ENCODE measurements at regions not wholly inside any gene's neighbourhood (a gene's known extent, or its start where the extent isn't known, plus 50 kb on each side); places are given as distances from the start of the nearest gene placed in this dataset.
"Not testable (repeated sequence)": the region's sequence is repeated elsewhere in the genome, so short reads cannot be mapped to it uniquely, and the experiment has no call there.

DNA sequence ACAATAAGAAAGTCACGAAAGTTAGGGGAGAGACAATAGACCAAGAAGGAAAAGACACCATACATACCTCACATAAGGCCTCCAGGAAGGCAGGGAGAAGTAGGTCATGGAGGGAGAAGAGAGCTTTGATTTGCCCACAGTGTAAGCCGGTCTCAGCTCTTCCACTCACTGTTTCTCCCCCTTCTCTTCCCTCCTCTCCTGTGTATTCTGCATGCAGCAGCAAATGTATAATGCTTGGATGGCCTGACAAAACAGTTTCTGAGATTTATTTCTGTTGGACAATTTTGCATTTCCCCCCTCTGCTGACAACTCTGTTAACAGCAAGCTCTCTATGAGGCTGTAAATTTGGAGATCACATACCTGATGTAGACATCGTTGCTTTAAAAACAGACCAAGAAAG is 318.9 kb downstream of the OMA1 start:
- Histone ChIP-seq H3K27ac (no peak overlapping the region), H3K27me3 (no peaks in the 10 kb centered on the region), H3K9me3 (no peaks in the 10 kb centered on the region), H3K36me3 (no peaks in the 10 kb centered on the region), H3K4me3 (no peak overlapping the region), H3K4me1 (no peaks in the 10 kb centered on the region)
- no peak for TF ChIP-seq EP300 (IDR thresholded peaks at IDR 0.05)
- TF ChIP-seq POLR2AphosphoS5 (IDR thresholded peaks at IDR 0.05): no peak
- no peak for TF ChIP-seq CTCF (IDR thresholded peaks at IDR 0.05)
- no peak for TF ChIP-seq POLR2A (IDR thresholded peaks at IDR 0.05)
- WGBS, 2 donors (ENCODE audit: low coverage in 1 of 2): 68 to 100% methylated on average over 2 to 3 of the region's 3 CpGs
- ATAC-seq: no peak

- H3K4me3 ChIP-seq: no peak overlapping the region
- no peak for ATAC-seq
- no peaks in the 10 kb centered on the region for H3K36me3 ChIP-seq
- TF ChIP-seq POLR2A (IDR thresholded peaks at IDR 0.05) (no peak), EP300 (IDR thresholded peaks at IDR 0.05) (no peak), CTCF (IDR thresholded peaks at IDR 0.05) (no peak), POLR2AphosphoS5 (IDR thresholded peaks at IDR 0.05) (no peak)
- 73% methylated on average over 3 to 4 of the region's 4 CpGs for WGBS, 2 donors (ENCODE audit: low coverage in 1 of 2)
- no peaks in the 10 kb centered on the region for H3K9me3 ChIP-seq
- H3K27me3 ChIP-seq: no peaks in the 10 kb centered on the region
- H3K4me1 ChIP-seq: no peaks in the 10 kb centered on the region
- no peak overlapping the region for H3K27ac ChIP-seq
These were observed 323.0 kb downstream of the OMA1 start for GRCh38 chr1:58223522-58223921.

- Histone ChIP-seq H3K36me3 (no peaks in the 10 kb centered on the region), H3K9me3 (no peaks in the 10 kb centered on the region), H3K4me3 (no peak overlapping the region), H3K27me3 (no peaks in the 10 kb centered on the region), H3K27ac (no peak overlapping the region), H3K4me1 (no peaks in the 10 kb centered on the region)
- 63 to 75% methylated on average over 2 to 3 of the region's 4 CpGs for WGBS, 2 donors (ENCODE audit: low coverage in 1 of 2)
- no peak for ATAC-seq
- TF ChIP-seq EP300 (IDR thresholded peaks at IDR 0.05) (no peak), CTCF (IDR thresholded peaks at IDR 0.05) (no peak), POLR2AphosphoS5 (IDR thresholded peaks at IDR 0.05) (no peak), POLR2A (IDR thresholded peaks at IDR 0.05) (no peak)
These were observed 325.6 kb downstream of the OMA1 start for GRCh38 chr1:58220836-58221472.

DNA sequence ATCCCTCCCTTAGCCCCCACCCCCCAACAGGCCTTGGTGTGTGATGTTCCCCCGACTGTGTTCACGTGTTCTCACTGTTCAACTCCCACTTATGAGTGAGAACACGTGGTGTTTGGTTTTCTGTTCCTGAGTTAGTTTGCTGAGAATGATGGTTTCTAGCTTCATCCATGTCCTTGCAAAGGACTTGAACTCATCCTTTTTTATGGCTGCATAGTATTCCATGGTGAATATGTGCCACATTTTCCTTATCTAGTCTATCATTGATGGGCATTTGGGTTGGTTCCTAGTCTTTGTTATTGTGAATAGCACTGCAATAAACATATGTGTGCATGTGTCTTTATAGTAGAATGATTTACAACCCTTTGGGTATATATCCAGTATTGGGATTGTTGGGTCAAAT is 330.4 kb downstream of the OMA1 start:
- WGBS, 2 donors (ENCODE audit: low coverage in 1 of 2): 100% methylated on average over 2 of the region's 3 CpGs; no CpG with 5 or more reads in 1 of the 2 donors
- H3K36me3 ChIP-seq, H3K4me3 ChIP-seq, H3K27ac ChIP-seq, H3K27me3 ChIP-seq, ATAC-seq, H3K4me1 ChIP-seq, H3K9me3 ChIP-seq: not testable (repeated sequence)

GRCh38 chr1:58214674-58215073 is 331.9 kb downstream of the OMA1 start:
- WGBS, 2 donors (ENCODE audit: low coverage in 1 of 2): 100% methylated on average over 1 of the region's 1 CpG; no CpG with 5 or more reads in 1 of the 2 donors
- TF ChIP-seq POLR2A (IDR thresholded peaks at IDR 0.05) (no peak), POLR2AphosphoS5 (IDR thresholded peaks at IDR 0.05) (no peak)
- no peak for ATAC-seq

DNA sequence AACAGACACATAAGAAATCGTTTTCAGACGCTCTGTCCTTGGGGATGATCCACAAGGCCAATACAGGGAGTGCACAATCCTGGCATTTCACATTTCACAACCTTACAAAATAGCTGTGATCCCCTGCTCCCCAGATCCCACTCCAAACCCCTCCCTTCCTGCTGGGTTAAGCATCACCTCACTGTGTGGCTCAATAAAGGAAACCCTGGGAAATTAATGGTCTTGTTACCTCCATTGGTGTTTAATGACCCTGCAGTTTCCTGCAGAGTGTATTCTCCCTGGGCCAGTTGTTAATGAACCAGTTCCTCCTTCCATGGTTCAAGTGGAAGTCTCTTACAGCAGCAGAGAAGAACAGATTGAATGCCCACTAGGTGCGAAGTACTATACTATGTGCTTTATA is 334.7 kb downstream of the OMA1 start:
- ATAC-seq: no peak
- Histone ChIP-seq H3K9me3 (no peaks in the 10 kb centered on the region), H3K27ac (no peak overlapping the region), H3K4me1 (no peaks in the 10 kb centered on the region), H3K27me3 (no peaks in the 10 kb centered on the region), H3K4me3 (no peak overlapping the region), H3K36me3 (peaks cover 0 to 3% of the 10 kb centered on the region in 2 donors)
- no peak for TF ChIP-seq POLR2A (IDR thresholded peaks at IDR 0.05)
- no peak for TF ChIP-seq CTCF (IDR thresholded peaks at IDR 0.05)
- no peak for TF ChIP-seq POLR2AphosphoS5 (IDR thresholded peaks at IDR 0.05)
- no peak for TF ChIP-seq EP300 (IDR thresholded peaks at IDR 0.05)
- WGBS, 2 donors (ENCODE audit: low coverage in 1 of 2): 0 to 34% methylated on average over 1 to 2 of the region's 3 CpGs

More at GRCh38 chr1:58214674-58215073, 331.9 kb downstream of the OMA1 start:
- no peaks in the 10 kb centered on the region for H3K36me3 ChIP-seq
- no peak overlapping the region for H3K4me3 ChIP-seq
- H3K27me3 ChIP-seq: no peaks in the 10 kb centered on the region
- H3K27ac ChIP-seq: no peak overlapping the region
- H3K9me3 ChIP-seq: no peaks in the 10 kb centered on the region
- no peaks in the 10 kb centered on the region for H3K4me1 ChIP-seq
